Stomach smooth muscle (tissue), 2 donors: ENCODE measurements at regions not wholly inside any gene's neighbourhood (a gene's known extent, or its start where the extent isn't known, plus 50 kb on each side); places are given as distances from the start of the nearest gene placed in this dataset.

Source experiments
- H3K27ac ChIP-seq: one replicate; pipeline ENCODE4 v1.7.0; 2013; ENCODE audit warnings: mild to moderate bottlenecking, low read length, inconsistent platforms
- H3K27me3 ChIP-seq, 2 donors: one replicate each; pipeline ENCODE4 v1.7.0; 2013; ENCODE audit warnings: low read length in 2 of 2; ENCODE audit not compliant: insufficient read depth in 2 of 2, control insufficient read depth in 1 of 2
- H3K36me3 ChIP-seq, 2 donors: one replicate each; pipeline ENCODE4 v1.7.0; 2013; ENCODE audit warnings: low read length in 2 of 2; ENCODE audit not compliant: control insufficient read depth in 2 of 2, insufficient read depth in 2 of 2
- H3K4me1 ChIP-seq: one replicate; pipeline ENCODE4 v1.7.0; 2013; ENCODE audit warnings: low read length; ENCODE audit not compliant: control insufficient read depth, insufficient read depth
- H3K4me3 ChIP-seq, 2 donors: one replicate each; pipeline ENCODE4 v1.7.0; 2013; ENCODE audit warnings: low read length in 2 of 2
- H3K9ac ChIP-seq, 2 donors: one replicate each; pipeline ENCODE4 v1.7.0; 2013; ENCODE audit warnings: low read length in 2 of 2, mild to moderate bottlenecking in 1 of 2
- H3K9me3 ChIP-seq, 2 donors: one replicate each; pipeline ENCODE4 v1.7.0; 2013; ENCODE audit warnings: low read length in 2 of 2; ENCODE audit not compliant: control insufficient read depth in 2 of 2
- donor health status: healthy.
- donor health status: Pancreatic carcinoma.

- no peaks in the 10 kb centered on the region for H3K4me1 ChIP-seq
- H3K27ac ChIP-seq: no peak overlapping the region
- H3K27me3 ChIP-seq: peaks cover 15 to 18% of the 10 kb centered on the region in 2 donors
- H3K9ac ChIP-seq: no peak overlapping the region
- no peak overlapping the region for H3K4me3 ChIP-seq
- no peaks in the 10 kb centered on the region for H3K9me3 ChIP-seq
- no peaks in the 10 kb centered on the region for H3K36me3 ChIP-seq
Measured at GRCh38 chr13:111467111-111467890, 146.9 kb downstream of the TEX29 start.

- no peaks in the 10 kb centered on the region for H3K9me3 ChIP-seq
- no peak overlapping the region for H3K27ac ChIP-seq
- H3K27me3 ChIP-seq: peaks cover 13 to 15% of the 10 kb centered on the region in 2 donors
- no peaks in the 10 kb centered on the region for H3K36me3 ChIP-seq
- H3K4me3 ChIP-seq: no peak overlapping the region
- H3K4me1 ChIP-seq: no peaks in the 10 kb centered on the region
- H3K9ac ChIP-seq: no peak overlapping the region
Measured at GRCh38 chr13:111468037-111468959, 147.9 kb downstream of the TEX29 start.

- H3K27ac ChIP-seq: no peak overlapping the region
- no peaks in the 10 kb centered on the region for H3K36me3 ChIP-seq
- H3K9me3 ChIP-seq: no peaks in the 10 kb centered on the region
- no peak overlapping the region for H3K4me3 ChIP-seq
- H3K4me1 ChIP-seq: no peaks in the 10 kb centered on the region
- peaks cover 13% of the 10 kb centered on the region in 2 donors for H3K27me3 ChIP-seq
- H3K9ac ChIP-seq: no peak overlapping the region
Measured at GRCh38 chr13:111469450-111469849, 149.0 kb downstream of the TEX29 start.

- Histone ChIP-seq H3K36me3 (no peaks in the 10 kb centered on the region), H3K9me3 (no peaks in the 10 kb centered on the region), H3K27me3 (peaks cover 12 to 13% of the 10 kb centered on the region in 2 donors), H3K4me1 (no peaks in the 10 kb centered on the region), H3K27ac (no peak overlapping the region), H3K9ac (no peak overlapping the region), H3K4me3 (no peak overlapping the region)
Measured at GRCh38 chr13:111469916-111470506, 149.6 kb downstream of the TEX29 start.

GRCh38 chr13:111470933-111471332 is 150.5 kb downstream of the TEX29 start:
- Histone ChIP-seq H3K9me3 (no peaks in the 10 kb centered on the region), H3K36me3 (no peaks in the 10 kb centered on the region), H3K27me3 (peaks cover 12 to 13% of the 10 kb centered on the region in 2 donors), H3K27ac (no peak overlapping the region), H3K4me3 (no peak overlapping the region), H3K4me1 (no peaks in the 10 kb centered on the region), H3K9ac (no peak overlapping the region)

- Histone ChIP-seq H3K9me3 (no peaks in the 10 kb centered on the region), H3K27ac (no peak overlapping the region), H3K36me3 (no peaks in the 10 kb centered on the region), H3K4me1 (no peaks in the 10 kb centered on the region), H3K27me3 (peaks cover 10 to 11% of the 10 kb centered on the region in 2 donors), H3K9ac (no peak overlapping the region), H3K4me3 (no peak overlapping the region)
Measured at GRCh38 chr13:111472083-111472482, 151.6 kb downstream of the TEX29 start.

- Histone ChIP-seq H3K27me3 (peaks cover 6 to 10% of the 10 kb centered on the region in 2 donors), H3K27ac (no peak overlapping the region), H3K4me1 (no peaks in the 10 kb centered on the region), H3K4me3 (no peak overlapping the region), H3K36me3 (no peaks in the 10 kb centered on the region), H3K9ac (no peak overlapping the region), H3K9me3 (no peaks in the 10 kb centered on the region)
Measured at GRCh38 chr13:111472559-111473460, 152.4 kb downstream of the TEX29 start.

- Histone ChIP-seq H3K27ac (no peak overlapping the region), H3K4me1 (no peaks in the 10 kb centered on the region), H3K4me3 (no peak overlapping the region), H3K9ac (no peak overlapping the region), H3K27me3 (peaks cover 0 to 6% of the 10 kb centered on the region in 2 donors), H3K36me3 (no peaks in the 10 kb centered on the region), H3K9me3 (no peaks in the 10 kb centered on the region)
Measured at GRCh38 chr13:111474136-111475002, 153.9 kb downstream of the TEX29 start.

GRCh38 chr13:111475488-111475887 is 155.0 kb downstream of the TEX29 start:
- no peaks in the 10 kb centered on the region for H3K4me1 ChIP-seq
- no peaks in the 10 kb centered on the region for H3K9me3 ChIP-seq
- peaks cover 0 to 4% of the 10 kb centered on the region in 2 donors for H3K27me3 ChIP-seq
- H3K9ac ChIP-seq: no peak overlapping the region
- no peaks in the 10 kb centered on the region for H3K36me3 ChIP-seq
- no peak overlapping the region for H3K27ac ChIP-seq
- H3K4me3 ChIP-seq: no peak overlapping the region
